ENCODE measurements at regions not wholly inside any gene's neighbourhood (a gene's known extent, or its start where the extent isn't known, plus 50 kb on each side); places are given as distances from the start of the nearest gene placed in this dataset.

DNA sequence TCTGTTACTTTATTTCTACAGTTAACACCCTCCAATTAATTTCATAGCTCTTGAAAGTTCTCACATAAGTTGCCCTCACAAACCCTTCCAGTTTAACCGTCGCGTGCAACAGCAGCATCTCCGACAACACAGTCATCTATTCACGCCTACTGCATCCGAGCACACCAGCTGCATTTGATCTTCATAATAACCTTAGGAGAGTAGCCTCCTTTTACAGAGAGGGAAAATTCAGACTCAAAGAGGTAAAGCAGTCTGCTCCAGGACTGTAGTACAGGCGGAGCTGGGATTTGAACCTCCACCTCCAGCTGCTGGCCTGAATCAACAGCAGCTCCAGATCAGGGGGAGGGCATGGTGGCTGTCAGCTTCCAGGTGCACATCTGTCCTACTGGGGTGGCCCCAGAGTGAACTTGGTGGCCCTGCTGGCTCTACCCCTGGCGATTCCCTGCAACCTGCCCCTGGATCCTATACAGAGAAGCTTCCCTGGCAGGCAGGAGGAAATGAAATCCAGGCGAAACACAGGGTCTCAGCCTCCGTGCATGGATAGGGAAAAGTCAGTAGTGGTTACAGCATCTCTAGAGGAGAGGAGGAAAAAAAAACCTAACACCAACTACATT is 71.6 kb upstream of the UNC5A start:
- no peak for TF ChIP-seq POLR2A (IDR thresholded peaks at IDR 0.05)
- TF ChIP-seq, protein P1, sequence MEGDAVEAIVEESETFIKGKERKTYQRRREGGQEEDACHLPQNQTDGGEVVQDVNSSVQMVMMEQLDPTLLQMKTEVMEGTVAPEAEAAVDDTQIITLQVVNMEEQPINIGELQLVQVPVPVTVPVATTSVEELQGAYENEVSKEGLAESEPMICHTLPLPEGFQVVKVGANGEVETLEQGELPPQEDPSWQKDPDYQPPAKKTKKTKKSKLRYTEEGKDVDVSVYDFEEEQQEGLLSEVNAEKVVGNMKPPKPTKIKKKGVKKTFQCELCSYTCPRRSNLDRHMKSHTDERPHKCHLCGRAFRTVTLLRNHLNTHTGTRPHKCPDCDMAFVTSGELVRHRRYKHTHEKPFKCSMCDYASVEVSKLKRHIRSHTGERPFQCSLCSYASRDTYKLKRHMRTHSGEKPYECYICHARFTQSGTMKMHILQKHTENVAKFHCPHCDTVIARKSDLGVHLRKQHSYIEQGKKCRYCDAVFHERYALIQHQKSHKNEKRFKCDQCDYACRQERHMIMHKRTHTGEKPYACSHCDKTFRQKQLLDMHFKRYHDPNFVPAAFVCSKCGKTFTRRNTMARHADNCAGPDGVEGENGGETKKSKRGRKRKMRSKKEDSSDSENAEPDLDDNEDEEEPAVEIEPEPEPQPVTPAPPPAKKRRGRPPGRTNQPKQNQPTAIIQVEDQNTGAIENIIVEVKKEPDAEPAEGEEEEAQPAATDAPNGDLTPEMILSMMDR (IDR thresholded peaks at IDR 0.05), result no peak

Data from right lobe of liver (tissue), 4 donors.